PFSK-1 (cell line): ENCODE measurements at regions not wholly inside any gene's neighbourhood (a gene's known extent, or its start where the extent isn't known, plus 50 kb on each side); places are given as distances from the start of the nearest gene placed in this dataset.

Experiments
- FOXP2 ChIP-seq: optimal IDR thresholded peaks from 2 replicates; pipeline ENCODE3; 2011; ENCODE audit warnings: borderline replicate concordance, control low read depth, inconsistent platforms; ENCODE audit not compliant: insufficient read depth; ENCODE audit errors: extremely low read length, extremely low read depth
- POLR2AphosphoS5 ChIP-seq: IDR thresholded peaks from 2 replicates; pipeline ENCODE4 v1.6.1; 2012; ENCODE audit warnings: low read depth, mild to moderate bottlenecking, control low read depth, low read length, moderate library complexity
- REST ChIP-seq, 2 experiments: IDR thresholded peaks; 2 replicates each; pipeline versions ENCODE4 v1.6.1 to v1.8.0; 2011 to 2012; ENCODE audit warnings: low read depth in 2 of 2, low read length in 2 of 2, control low read depth in 1 of 2, inconsistent platforms in 1 of 2, mild to moderate bottlenecking in 1 of 2, moderate library complexity in 1 of 2; ENCODE audit not compliant: insufficient read depth in 1 of 2
- SIN3A ChIP-seq: IDR thresholded peaks from 2 replicates; pipeline ENCODE4 v1.6.1; 2012; ENCODE audit warnings: mild to moderate bottlenecking, low read length, moderate library complexity, borderline replicate concordance; ENCODE audit not compliant: insufficient read depth
- TAF1 ChIP-seq: IDR thresholded peaks from 2 replicates; pipeline ENCODE4 v1.6.1; 2012; ENCODE audit warnings: low read length, control low read depth, borderline replicate concordance; ENCODE audit not compliant: insufficient read depth

GRCh38 chr4:184282251-184282713 lies 64.6 kb upstream of the ENPP6 start:
- no peak for TF ChIP-seq TAF1
- no peak for TF ChIP-seq POLR2AphosphoS5
- TF ChIP-seq FOXP2 = no peak
- TF ChIP-seq SIN3A = no peak
- TF ChIP-seq REST (IDR thresholded peaks at IDR 0.05; ENCODE audit: insufficient read depth in 1 of 2, low read depth in 2 of 2, low read length in 2 of 2) = no peak
